Choroid plexus epithelial cell (primary cell): ENCODE measurements at regions not wholly inside any gene's neighbourhood (a gene's known extent, or its start where the extent isn't known, plus 50 kb on each side); places are given as distances from the start of the nearest gene placed in this dataset.

Source experiments
- DNase-seq: peaks from one replicate; pipeline ENCODE4 v3.0.0-alpha.2; 2010; ENCODE audit warnings: low read depth
- H3K4me3 ChIP-seq: 2 replicates; pipeline ENCODE4 v1.5.1; 2011; ENCODE audit warnings: low read depth, mild to moderate bottlenecking, control low read depth, low read length, moderate library complexity
- CTCF ChIP-seq: conservative IDR thresholded peaks from 2 replicates; pipeline ENCODE4 v1.5.1; 2011; ENCODE audit warnings: low read depth, mild to moderate bottlenecking, control low read depth, inconsistent platforms, low read length, moderate library complexity

DNA sequence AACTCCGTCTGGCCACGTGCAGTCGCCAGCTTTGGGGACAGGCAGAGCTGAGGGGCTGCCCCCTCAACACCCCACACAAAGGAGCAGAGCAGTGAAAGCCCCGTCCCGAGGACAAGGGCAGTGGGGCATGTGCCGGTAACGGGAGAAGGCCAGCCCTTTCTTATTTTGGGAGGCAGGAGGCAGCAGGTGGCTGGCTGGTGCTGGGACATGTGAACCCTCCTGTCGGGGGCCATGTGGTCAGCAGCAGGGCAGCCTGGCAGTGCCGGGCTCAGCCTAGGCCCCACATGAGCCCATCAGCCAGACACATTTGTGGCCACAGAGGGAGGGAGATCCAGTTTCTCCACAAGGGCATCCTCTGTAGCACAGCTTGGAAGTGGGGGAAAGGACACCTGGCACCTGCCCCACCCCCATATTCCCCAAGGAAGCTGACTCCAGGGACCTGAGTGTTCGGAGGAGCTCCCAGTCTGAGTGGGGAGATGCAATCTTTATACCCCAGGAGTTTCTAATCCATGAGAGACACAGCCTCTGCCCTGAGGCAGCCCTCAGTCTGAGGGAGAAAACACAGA is 137.6 kb downstream of the MRPL14 start:
- TF ChIP-seq CTCF = no peak
- no peak for DNase-seq
- H3K4me3 ChIP-seq = no peak overlapping the region

- TF ChIP-seq CTCF = no peak
- H3K4me3 ChIP-seq = no peak overlapping the region
- DNase-seq = no peak
Observed at GRCh38 chr6:43988801-43989200, 138.5 kb downstream of the MRPL14 start.

- TF ChIP-seq CTCF = no peak
- DNase-seq = no peak
- H3K4me3 ChIP-seq = no peak overlapping the region
Observed at GRCh38 chr6:43987838-43988439, 139.3 kb downstream of the MRPL14 start.

DNA sequence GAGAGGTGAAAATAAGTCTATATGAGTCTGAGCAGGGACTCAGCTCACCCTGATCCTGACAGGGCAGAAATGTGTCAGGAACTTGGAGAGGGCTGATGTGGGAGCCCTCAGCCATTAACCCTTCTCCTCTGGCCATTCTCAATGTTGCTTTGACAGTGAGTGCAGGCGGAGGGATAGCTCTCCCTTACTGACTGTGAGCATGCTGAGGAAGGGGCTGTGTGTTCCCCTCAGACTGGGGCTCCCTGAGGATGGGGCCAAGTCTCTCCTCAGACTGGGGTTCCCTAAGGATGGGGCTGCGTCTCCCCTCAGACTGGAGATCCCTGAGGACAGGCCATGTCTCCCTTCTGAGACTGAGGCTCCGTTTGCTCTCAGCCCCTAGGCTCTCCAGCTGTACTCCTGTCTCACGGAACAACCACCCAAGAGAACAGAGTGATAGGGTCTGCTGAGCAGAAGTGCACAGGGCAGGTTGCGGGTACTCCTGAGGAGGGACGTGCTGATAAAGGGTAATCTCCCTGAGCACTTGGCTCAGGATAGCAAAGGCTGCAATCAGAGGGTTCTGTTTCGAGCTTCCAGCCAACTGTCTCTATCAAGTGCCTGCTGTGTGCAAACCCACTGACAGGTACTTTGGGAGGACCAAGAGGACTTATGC is 141.0 kb downstream of the MRPL14 start:
- no peak for TF ChIP-seq CTCF
- H3K4me3 ChIP-seq = no peak overlapping the region
- no peak for DNase-seq

- no peak for DNase-seq
Observed at GRCh38 chr6:43985329-43985728, 141.9 kb downstream of the MRPL14 start.

GRCh38 chr6:43984442-43985321 is 142.6 kb downstream of the MRPL14 start:
- no peak for DNase-seq
- no peak overlapping the region for H3K4me3 ChIP-seq
- no peak for TF ChIP-seq CTCF

More at GRCh38 chr6:43985329-43985728, 141.9 kb downstream of the MRPL14 start:
- TF ChIP-seq CTCF = no peak
- H3K4me3 ChIP-seq = no peak overlapping the region
